ENCODE measurements at regions not wholly inside any gene's neighbourhood (a gene's known extent, or its start where the extent isn't known, plus 50 kb on each side); places are given as distances from the start of the nearest gene placed in this dataset.

DNA sequence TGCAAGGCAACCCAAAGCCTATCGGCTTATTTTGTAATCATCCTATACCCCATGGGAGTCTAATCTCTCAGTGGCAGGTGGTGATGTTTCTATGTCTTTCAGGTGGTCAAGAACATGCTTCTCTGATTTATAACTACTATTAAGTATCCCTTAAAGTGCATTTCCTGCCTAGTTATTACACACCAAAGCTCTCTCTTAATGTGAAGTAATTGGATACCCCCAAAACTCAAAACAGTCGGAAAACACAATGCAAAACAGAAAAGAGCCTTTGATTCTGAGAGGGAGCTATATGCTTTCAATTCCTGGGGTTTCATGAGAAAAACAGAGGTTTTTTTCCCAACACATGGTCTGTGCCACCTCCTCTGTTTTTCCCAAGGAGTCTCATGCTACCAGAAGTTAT, 416.4 kb downstream of the CSNK1G3 start:
- Histone ChIP-seq H3K27me3 (ENCODE audit: insufficient read depth, low read length) (no peaks in the 10 kb centered on the region), H3K9me2 (ENCODE audit: insufficient read depth) (no peaks in the 10 kb centered on the region), H3K4me1 (ENCODE audit: control insufficient read depth in 1 of 2, insufficient read depth in 2 of 2, low read length in 2 of 2) (no peaks in the 10 kb centered on the region), H3K4me3 (replicated peaks in 1 of 2; ENCODE audit: low read depth in 1 of 2, low read length in 2 of 2) (no peak overlapping the region), H3K9ac (ENCODE audit: low read length) (no peak overlapping the region), H3K27ac (ENCODE audit: low read depth, low read length) (no peak overlapping the region), H3K9me3 (ENCODE audit: control insufficient read depth in 1 of 2, insufficient read depth in 1 of 2, low read depth in 1 of 2, low read length in 2 of 2) (no peaks in the 10 kb centered on the region), H2AFZ (ENCODE audit: low read depth, low read length, poor library complexity, severe bottlenecking) (no peak overlapping the region), H4K20me1 (ENCODE audit: insufficient read depth) (no peaks in the 10 kb centered on the region), H3K4me2 (ENCODE audit: low read length) (no peak overlapping the region), H3K36me3 (ENCODE audit: control insufficient read depth in 1 of 2, insufficient read depth in 2 of 2, low read length in 2 of 2) (no peaks in the 10 kb centered on the region), H3K79me2 (ENCODE audit: insufficient read depth, low read length) (no peaks in the 10 kb centered on the region)
- no TSS peak for BruUV-seq (replicated peaks)
- DNase-seq (ENCODE audit: low read depth, low spot score): no peak
- intact Hi-C loops (cut with micrococcal nuclease): no loop called here
- POLR2A ChIA-PET: no interaction called here
- CTCF ChIA-PET: no interaction called here
- ATAC-seq: no peak
- TF ChIP-seq YY1 (IDR thresholded peaks at IDR 0.05; ENCODE audit: extremely low read depth, insufficient replicate concordance, low read depth, low read length) (no peak), ZNF274 (IDR thresholded peaks at IDR 0.05; ENCODE audit: low read depth, low read length) (no peak), TCF7L2 (IDR thresholded peaks at IDR 0.05; ENCODE audit: borderline replicate concordance, extremely low read depth, insufficient read depth, insufficient read length) (no peak), ELF1 (IDR thresholded peaks at IDR 0.05; ENCODE audit: borderline replicate concordance, low read depth) (no peak), EGR1 (IDR thresholded peaks at IDR 0.05; ENCODE audit: low read depth) (no peak), CBX3 (IDR thresholded peaks at IDR 0.05; ENCODE audit: low read depth) (no peak), POLR2AphosphoS5 (IDR thresholded peaks at IDR 0.05; ENCODE audit: low read depth, low read length) (no peak), EZH2 (IDR thresholded peaks at IDR 0.05) (no peak), RAD21 (IDR thresholded peaks at IDR 0.05; ENCODE audit: low read depth) (no peak), SIN3A (IDR thresholded peaks at IDR 0.05; ENCODE audit: low read depth) (no peak), JUND (IDR thresholded peaks at IDR 0.05) (no peak), SP1 (IDR thresholded peaks at IDR 0.05; ENCODE audit: low read depth) (no peak), POLR2A (IDR thresholded peaks at IDR 0.05; ENCODE audit: borderline replicate concordance, extremely low read depth, insufficient read depth, insufficient read length) (no peak), CEBPB (IDR thresholded peaks at IDR 0.05; ENCODE audit: low read depth) (no peak)
- TF ChIP-seq, protein P1, sequence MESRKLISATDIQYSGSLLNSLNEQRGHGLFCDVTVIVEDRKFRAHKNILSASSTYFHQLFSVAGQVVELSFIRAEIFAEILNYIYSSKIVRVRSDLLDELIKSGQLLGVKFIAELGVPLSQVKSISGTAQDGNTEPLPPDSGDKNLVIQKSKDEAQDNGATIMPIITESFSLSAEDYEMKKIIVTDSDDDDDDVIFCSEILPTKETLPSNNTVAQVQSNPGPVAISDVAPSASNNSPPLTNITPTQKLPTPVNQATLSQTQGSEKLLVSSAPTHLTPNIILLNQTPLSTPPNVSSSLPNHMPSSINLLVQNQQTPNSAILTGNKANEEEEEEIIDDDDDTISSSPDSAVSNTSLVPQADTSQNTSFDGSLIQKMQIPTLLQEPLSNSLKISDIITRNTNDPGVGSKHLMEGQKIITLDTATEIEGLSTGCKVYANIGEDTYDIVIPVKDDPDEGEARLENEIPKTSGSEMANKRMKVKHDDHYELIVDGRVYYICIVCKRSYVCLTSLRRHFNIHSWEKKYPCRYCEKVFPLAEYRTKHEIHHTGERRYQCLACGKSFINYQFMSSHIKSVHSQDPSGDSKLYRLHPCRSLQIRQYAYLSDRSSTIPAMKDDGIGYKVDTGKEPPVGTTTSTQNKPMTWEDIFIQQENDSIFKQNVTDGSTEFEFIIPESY (IDR thresholded peaks at IDR 0.05; ENCODE audit: extremely low read depth, insufficient replicate concordance, low read length): no peak
- TF ChIP-seq, protein P2, sequence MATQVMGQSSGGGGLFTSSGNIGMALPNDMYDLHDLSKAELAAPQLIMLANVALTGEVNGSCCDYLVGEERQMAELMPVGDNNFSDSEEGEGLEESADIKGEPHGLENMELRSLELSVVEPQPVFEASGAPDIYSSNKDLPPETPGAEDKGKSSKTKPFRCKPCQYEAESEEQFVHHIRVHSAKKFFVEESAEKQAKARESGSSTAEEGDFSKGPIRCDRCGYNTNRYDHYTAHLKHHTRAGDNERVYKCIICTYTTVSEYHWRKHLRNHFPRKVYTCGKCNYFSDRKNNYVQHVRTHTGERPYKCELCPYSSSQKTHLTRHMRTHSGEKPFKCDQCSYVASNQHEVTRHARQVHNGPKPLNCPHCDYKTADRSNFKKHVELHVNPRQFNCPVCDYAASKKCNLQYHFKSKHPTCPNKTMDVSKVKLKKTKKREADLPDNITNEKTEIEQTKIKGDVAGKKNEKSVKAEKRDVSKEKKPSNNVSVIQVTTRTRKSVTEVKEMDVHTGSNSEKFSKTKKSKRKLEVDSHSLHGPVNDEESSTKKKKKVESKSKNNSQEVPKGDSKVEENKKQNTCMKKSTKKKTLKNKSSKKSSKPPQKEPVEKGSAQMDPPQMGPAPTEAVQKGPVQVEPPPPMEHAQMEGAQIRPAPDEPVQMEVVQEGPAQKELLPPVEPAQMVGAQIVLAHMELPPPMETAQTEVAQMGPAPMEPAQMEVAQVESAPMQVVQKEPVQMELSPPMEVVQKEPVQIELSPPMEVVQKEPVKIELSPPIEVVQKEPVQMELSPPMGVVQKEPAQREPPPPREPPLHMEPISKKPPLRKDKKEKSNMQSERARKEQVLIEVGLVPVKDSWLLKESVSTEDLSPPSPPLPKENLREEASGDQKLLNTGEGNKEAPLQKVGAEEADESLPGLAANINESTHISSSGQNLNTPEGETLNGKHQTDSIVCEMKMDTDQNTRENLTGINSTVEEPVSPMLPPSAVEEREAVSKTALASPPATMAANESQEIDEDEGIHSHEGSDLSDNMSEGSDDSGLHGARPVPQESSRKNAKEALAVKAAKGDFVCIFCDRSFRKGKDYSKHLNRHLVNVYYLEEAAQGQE (IDR thresholded peaks at IDR 0.05; ENCODE audit: low read depth): no peak
- RAD21 ChIA-PET (ENCODE audit: low non-redundant PET in 1 of 2, low total read pairs in 2 of 2, uncharacterized antibody in 2 of 2, unreplicated experiment in 2 of 2): no interaction called here

Data from HCT116 (cell line).